Nephron (organoid): ENCODE measurements at regions not wholly inside any gene's neighbourhood (a gene's known extent, or its start where the extent isn't known, plus 50 kb on each side); places are given as distances from the start of the nearest gene placed in this dataset.
"Not testable (repeated sequence)": the region's sequence is repeated elsewhere in the genome, so short reads cannot be mapped to it uniquely, and the experiment has no call there.

Source experiments
- H3K27ac Mint-ChIP-seq, 3 experiments: 2 replicates each; pipeline ENCODE4 v1.8.0; 2020; ENCODE audit warnings: mixed read lengths in 3 of 3, mild to moderate bottlenecking in 2 of 3, moderate library complexity in 1 of 3
- H3K27me3 Mint-ChIP-seq: 2 replicates; pipeline ENCODE4 v1.8.0; 2021; ENCODE audit warnings: low read depth, mild to moderate bottlenecking, moderate library complexity, mixed read lengths
- H3K36me3 Mint-ChIP-seq: 2 replicates; pipeline ENCODE4 v1.8.0; 2020; ENCODE audit warnings: low read depth, mixed read lengths
- H3K4me1 Mint-ChIP-seq: 2 replicates; pipeline ENCODE4 v1.8.0; 2020; ENCODE audit warnings: mixed read lengths
- H3K4me3 Mint-ChIP-seq, 3 experiments: 2 replicates each; pipeline ENCODE4 v1.8.0; 2020; ENCODE audit warnings: mild to moderate bottlenecking in 3 of 3, mixed read lengths in 3 of 3, moderate library complexity in 2 of 3
- H3K9me3 Mint-ChIP-seq: 2 replicates; pipeline ENCODE4 v1.8.0; 2020; ENCODE audit warnings: mixed read lengths
- CTCF ChIP-seq, 3 experiments: fragments of 200-600 bp; sonication (generic); IDR thresholded peaks; one replicate each; pipeline ENCODE4 v1.5.0; 2021; ENCODE audit warnings: antibody characterized with exemption in 3 of 3; ENCODE audit not compliant: unreplicated experiment in 3 of 3

- Mint-ChIP-seq H3K27ac (no peak overlapping the region), H3K4me3 (no peak overlapping the region), H3K9me3 (no peaks in the 10 kb centered on the region), H3K36me3 (no peaks in the 10 kb centered on the region), H3K27me3 (no peaks in the 10 kb centered on the region), H3K4me1 (no peaks in the 10 kb centered on the region)
- peak in 2 of 3 experiments; percentile 26 to 53 for TF ChIP-seq CTCF (IDR thresholded peaks at IDR 0.05; ENCODE audit: unreplicated experiment in 3 of 3)
These were observed 73.4 kb upstream of the MAGEB2 start for GRCh38 chrX:30141966-30142365.

- no peaks in the 10 kb centered on the region for H3K36me3 Mint-ChIP-seq
- no peak overlapping the region for H3K27ac Mint-ChIP-seq
- no peak for TF ChIP-seq CTCF (IDR thresholded peaks at IDR 0.05; ENCODE audit: unreplicated experiment in 3 of 3)
- peaks cover 4% of the 10 kb centered on the region for H3K9me3 Mint-ChIP-seq
- no peak overlapping the region for H3K4me3 Mint-ChIP-seq
- peaks cover 5% of the 10 kb centered on the region for H3K27me3 Mint-ChIP-seq
- H3K4me1 Mint-ChIP-seq, result no peaks in the 10 kb centered on the region
These were observed 71.1 kb upstream of the MAGEB2 start for GRCh38 chrX:30144221-30144620.

- TF ChIP-seq CTCF (IDR thresholded peaks at IDR 0.05; ENCODE audit: unreplicated experiment in 3 of 3), result no peak
- peaks cover 5% of the 10 kb centered on the region for H3K27me3 Mint-ChIP-seq
- no peaks in the 10 kb centered on the region for H3K36me3 Mint-ChIP-seq
- peaks cover 4% of the 10 kb centered on the region for H3K9me3 Mint-ChIP-seq
- H3K27ac Mint-ChIP-seq, result no peak overlapping the region
- H3K4me3 Mint-ChIP-seq, result no peak overlapping the region
- H3K4me1 Mint-ChIP-seq, result no peaks in the 10 kb centered on the region
These were observed 70.2 kb upstream of the MAGEB2 start for GRCh38 chrX:30144971-30145731.

- TF ChIP-seq CTCF (IDR thresholded peaks at IDR 0.05; ENCODE audit: unreplicated experiment in 3 of 3), result no peak
- H3K4me1 Mint-ChIP-seq, result no peaks in the 10 kb centered on the region
- H3K27me3 Mint-ChIP-seq, result peaks cover 5% of the 10 kb centered on the region
- no peak overlapping the region for H3K27ac Mint-ChIP-seq
- no peaks in the 10 kb centered on the region for H3K36me3 Mint-ChIP-seq
- peaks cover 4% of the 10 kb centered on the region for H3K9me3 Mint-ChIP-seq
- no peak overlapping the region for H3K4me3 Mint-ChIP-seq
These were observed 67.2 kb upstream of the MAGEB2 start for GRCh38 chrX:30147996-30148643.

- not testable (repeated sequence) for H3K36me3 Mint-ChIP-seq, H3K4me3 Mint-ChIP-seq, H3K9me3 Mint-ChIP-seq, H3K27ac Mint-ChIP-seq, H3K4me1 Mint-ChIP-seq, H3K27me3 Mint-ChIP-seq
These were observed 66.2 kb upstream of the MAGEB2 start for GRCh38 chrX:30149206-30149605.

GRCh38 chrX:30150196-30150895 is 65.0 kb upstream of the MAGEB2 start:
- no peak overlapping the region for H3K4me3 Mint-ChIP-seq
- no peaks in the 10 kb centered on the region for H3K36me3 Mint-ChIP-seq
- H3K4me1 Mint-ChIP-seq, result peaks cover 3% of the 10 kb centered on the region
- peaks cover 4% of the 10 kb centered on the region for H3K9me3 Mint-ChIP-seq
- peaks cover 5% of the 10 kb centered on the region for H3K27me3 Mint-ChIP-seq
- no peak overlapping the region for H3K27ac Mint-ChIP-seq
- TF ChIP-seq CTCF (IDR thresholded peaks at IDR 0.05; ENCODE audit: unreplicated experiment in 3 of 3), result no peak
